GM12878 (cell line): ENCODE measurements at regions not wholly inside any gene's neighbourhood (a gene's known extent, or its start where the extent isn't known, plus 50 kb on each side); places are given as distances from the start of the nearest gene placed in this dataset.

Source experiments
- CHD1 ChIP-seq: IDR thresholded peaks from 2 replicates; pipeline ENCODE4 v1.6.1; 2012; ENCODE audit warnings: low read depth, low read length, improper control_type of control experiment
- ESRRA ChIP-seq: IDR thresholded peaks from 2 replicates; pipeline ENCODE4 v1.6.1; 2012; ENCODE audit warnings: mild to moderate bottlenecking, low read length, improper control_type of control experiment
- EZH2 ChIP-seq: IDR thresholded peaks from 2 replicates; pipeline ENCODE4 v1.6.1; 2012; ENCODE audit warnings: low read depth, mild to moderate bottlenecking, control low read depth, inconsistent platforms, low read length, borderline replicate concordance; ENCODE audit not compliant: control insufficient read depth
- HDAC2 ChIP-seq: fragments of 200-600 bp; sonication (generic); IDR thresholded peaks from 2 replicates; pipeline ENCODE4 v1.6.1; 2017
- NFYA ChIP-seq: IDR thresholded peaks from 2 replicates; pipeline ENCODE4 v1.6.1; 2011; ENCODE audit warnings: low read depth, mild to moderate bottlenecking, low read length, improper control_type of control experiment, borderline replicate concordance
- POLR2A ChIP-seq: IDR thresholded peaks from 2 replicates; pipeline ENCODE4 v1.6.1; 2011; ENCODE audit warnings: low read depth, mild to moderate bottlenecking, low read length
- POLR2AphosphoS5 ChIP-seq: IDR thresholded peaks from 2 replicates; pipeline ENCODE4 v1.6.1; 2011; ENCODE audit warnings: mild to moderate bottlenecking, low read length, inconsistent platforms
- SIX5 ChIP-seq: IDR thresholded peaks from 2 replicates; pipeline ENCODE4 v1.6.1; 2011; ENCODE audit warnings: mild to moderate bottlenecking, low read depth, low read length, moderate library complexity; ENCODE audit not compliant: severe bottlenecking
- WRNIP1 ChIP-seq: IDR thresholded peaks from 2 replicates; pipeline ENCODE4 v1.6.1; 2011; ENCODE audit warnings: low read depth, low read length, improper control_type of control experiment, borderline replicate concordance
- TF ChIP-seq, protein P1 (sequence below), 3 experiments: IDR thresholded peaks in 2 of 3; conservative IDR thresholded peaks in 1 of 3; 2 replicates each; pipeline ENCODE4 v1.5.1; 2011; ENCODE audit warnings: low read depth in 3 of 3, low read length in 3 of 3, mild to moderate bottlenecking in 3 of 3, control low read depth in 2 of 3, moderate library complexity in 2 of 3, inconsistent platforms in 1 of 3, mixed read lengths in 1 of 3; ENCODE audit not compliant: control insufficient read depth in 2 of 3, insufficient read depth in 1 of 3; ENCODE audit errors: extremely low read depth in 1 of 3

DNA sequence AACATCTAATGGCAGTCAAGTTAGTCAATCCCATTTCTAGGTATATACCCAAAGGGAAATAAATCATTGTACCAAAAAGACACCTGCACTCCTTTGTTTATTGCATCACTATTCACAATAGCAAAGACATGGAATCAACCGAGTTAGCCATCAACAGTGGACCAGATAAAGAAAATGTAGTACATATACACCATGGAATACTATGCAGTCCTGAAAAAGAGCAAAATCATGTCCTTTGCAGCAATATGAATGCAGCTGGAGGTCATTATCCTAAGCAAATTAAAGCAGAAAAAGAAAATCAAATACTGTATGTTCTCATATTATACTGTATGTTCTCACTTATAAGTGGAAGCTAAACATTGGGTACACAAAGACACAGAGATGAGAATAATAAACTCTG lies 204.0 kb downstream of the KCNJ2 start:
- TF ChIP-seq CHD1 (no peak), ESRRA (no peak), POLR2A (no peak), NFYA (no peak), POLR2AphosphoS5 (no peak), WRNIP1 (no peak), SIX5 (no peak), EZH2 (no peak), HDAC2 (no peak)
- TF ChIP-seq, protein P1, sequence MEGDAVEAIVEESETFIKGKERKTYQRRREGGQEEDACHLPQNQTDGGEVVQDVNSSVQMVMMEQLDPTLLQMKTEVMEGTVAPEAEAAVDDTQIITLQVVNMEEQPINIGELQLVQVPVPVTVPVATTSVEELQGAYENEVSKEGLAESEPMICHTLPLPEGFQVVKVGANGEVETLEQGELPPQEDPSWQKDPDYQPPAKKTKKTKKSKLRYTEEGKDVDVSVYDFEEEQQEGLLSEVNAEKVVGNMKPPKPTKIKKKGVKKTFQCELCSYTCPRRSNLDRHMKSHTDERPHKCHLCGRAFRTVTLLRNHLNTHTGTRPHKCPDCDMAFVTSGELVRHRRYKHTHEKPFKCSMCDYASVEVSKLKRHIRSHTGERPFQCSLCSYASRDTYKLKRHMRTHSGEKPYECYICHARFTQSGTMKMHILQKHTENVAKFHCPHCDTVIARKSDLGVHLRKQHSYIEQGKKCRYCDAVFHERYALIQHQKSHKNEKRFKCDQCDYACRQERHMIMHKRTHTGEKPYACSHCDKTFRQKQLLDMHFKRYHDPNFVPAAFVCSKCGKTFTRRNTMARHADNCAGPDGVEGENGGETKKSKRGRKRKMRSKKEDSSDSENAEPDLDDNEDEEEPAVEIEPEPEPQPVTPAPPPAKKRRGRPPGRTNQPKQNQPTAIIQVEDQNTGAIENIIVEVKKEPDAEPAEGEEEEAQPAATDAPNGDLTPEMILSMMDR (IDR thresholded peaks at IDR 0.05 in 2 of 3, conservative IDR thresholded peaks at IDR 0.05 in 1 of 3; ENCODE audit: control insufficient read depth in 2 of 3, extremely low read depth in 1 of 3, insufficient read depth in 1 of 3, low read depth in 3 of 3, low read length in 3 of 3) = no peak
